ENCODE measurements at regions not wholly inside any gene's neighbourhood (a gene's known extent, or its start where the extent isn't known, plus 50 kb on each side); places are given as distances from the start of the nearest gene placed in this dataset.

GRCh38 chr16:51615141-51615540 lies 464.1 kb upstream of the SALL1 start:
- TF ChIP-seq EZH2 (IDR thresholded peaks at IDR 0.05; ENCODE audit: low read depth), result no peak
- TF ChIP-seq CTCF (conservative IDR thresholded peaks at IDR 0.05), result no peak
